WTC11 (cell line): ENCODE measurements at regions not wholly inside any gene's neighbourhood (a gene's known extent, or its start where the extent isn't known, plus 50 kb on each side); places are given as distances from the start of the nearest gene placed in this dataset.
A peak's percentile ranks its signal among the peaks of the same experiment; 100 is the strongest.

Experiments used
- ATAC-seq: fragments of 200-7000 bp; cut with Tn5 transposase; 2 replicates; pipeline ENCODE4 v1.10.0; 2021; ENCODE audit warnings: mild to moderate bottlenecking, moderate library complexity
- CTCF ChIA-PET: fragments of 300-600 bp; sonication (Branson Sonifier 250); formaldehyde crosslinking; loops from one replicate; lab custom pipeline; 2021; ENCODE audit warnings: antibody characterized with exemption; lab: Charles Lee
- POLR2A ChIA-PET: fragments of 350-600 bp; sonication (Branson Sonifier 250); formaldehyde crosslinking; loops from one replicate; lab custom pipeline; 2021; ENCODE audit warnings: antibody characterized with exemption; lab: Charles Lee
- DNase-seq: peaks from one replicate; pipeline ENCODE4 v3.0.0; 2021; ENCODE audit warnings: low spot score
- H3K27ac Mint-ChIP-seq: 2 replicates; pipeline ENCODE4 v1.8.0; 2021; ENCODE audit warnings: mixed read lengths
- H3K27me3 Mint-ChIP-seq: 2 replicates; pipeline ENCODE4 v1.8.0; 2021; ENCODE audit warnings: low read depth, mild to moderate bottlenecking, moderate library complexity, mixed read lengths
- H3K36me3 Mint-ChIP-seq: 2 replicates; pipeline ENCODE4 v1.8.0; 2021; ENCODE audit warnings: mixed read lengths
- H3K4me1 Mint-ChIP-seq: 2 replicates; pipeline ENCODE4 v1.8.0; 2022; ENCODE audit warnings: mixed read lengths
- H3K4me3 Mint-ChIP-seq: 2 replicates; pipeline ENCODE4 v1.8.0; 2021; ENCODE audit warnings: mild to moderate bottlenecking, moderate library complexity, mixed read lengths
- H3K9me3 Mint-ChIP-seq: 2 replicates; pipeline ENCODE4 v1.8.0; 2021; ENCODE audit warnings: mixed read lengths
- ATF1 ChIP-seq: sonication (generic); formaldehyde crosslinking; IDR thresholded peaks from 2 replicates; pipeline ENCODE4 v1.8.1; 2023; ENCODE audit warnings: mild to moderate bottlenecking, moderate library complexity, missing genetic modification reagents
- ATF6 ChIP-seq: sonication (generic); formaldehyde crosslinking; IDR thresholded peaks from 2 replicates; pipeline ENCODE4 v1.8.1; 2023; ENCODE audit warnings: mild to moderate bottlenecking, missing genetic modification reagents
- E2F1 ChIP-seq: sonication (generic); formaldehyde crosslinking; IDR thresholded peaks from 2 replicates; pipeline ENCODE4 v1.8.0; 2022; ENCODE audit warnings: mild to moderate bottlenecking, missing genetic modification reagents
- FOXP1 ChIP-seq: sonication (generic); formaldehyde crosslinking; IDR thresholded peaks from 2 replicates; pipeline ENCODE4 v1.8.0; 2022; ENCODE audit warnings: missing genetic modification reagents, mild to moderate bottlenecking, moderate library complexity, borderline replicate concordance
- JAZF1 ChIP-seq: fragments of 250-450 bp; sonication (Bioruptor Pico); IDR thresholded peaks from 2 replicates; pipeline ENCODE4 v1.9.0; 2021; ENCODE audit warnings: moderate library complexity, mild to moderate bottlenecking, inconsistent platforms
- MXD4 ChIP-seq: fragments of 250-450 bp; sonication (Bioruptor Pico); IDR thresholded peaks from 2 replicates; pipeline ENCODE4 v1.8.0; 2021; ENCODE audit warnings: mild to moderate bottlenecking, moderate library complexity, borderline replicate concordance
- NFATC4 ChIP-seq: fragments of 250-450 bp; sonication (Bioruptor Pico); IDR thresholded peaks from 2 replicates; pipeline ENCODE4 v1.9.0; 2021; ENCODE audit warnings: mild to moderate bottlenecking
- NR1H2 ChIP-seq: sonication (generic); formaldehyde crosslinking; IDR thresholded peaks from 2 replicates; pipeline ENCODE4 v1.9.0; 2021; ENCODE audit warnings: mild to moderate bottlenecking, moderate library complexity, missing genetic modification reagents
- NR2C2 ChIP-seq: sonication (generic); formaldehyde crosslinking; IDR thresholded peaks from 2 replicates; pipeline ENCODE4 v1.8.0; 2022; ENCODE audit warnings: mild to moderate bottlenecking, missing genetic modification reagents
- OVOL2 ChIP-seq: fragments of 250-450 bp; sonication (Bioruptor Pico); IDR thresholded peaks from 2 replicates; pipeline ENCODE4 v1.9.0; 2021; ENCODE audit warnings: mild to moderate bottlenecking, borderline replicate concordance
- RELA ChIP-seq: sonication (generic); formaldehyde crosslinking; IDR thresholded peaks from 2 replicates; pipeline ENCODE4 v1.8.1; 2022; ENCODE audit warnings: missing genetic modification reagents, mild to moderate bottlenecking, borderline replicate concordance
- RORB ChIP-seq: fragments of 250-450 bp; sonication (Bioruptor Pico); IDR thresholded peaks from 2 replicates; pipeline ENCODE4 v1.9.0; 2021; ENCODE audit warnings: mild to moderate bottlenecking
- TEAD1 ChIP-seq: sonication (generic); formaldehyde crosslinking; IDR thresholded peaks from 2 replicates; pipeline ENCODE4 v1.8.0; 2022; ENCODE audit warnings: mild to moderate bottlenecking, missing genetic modification reagents
- TP53 ChIP-seq: sonication (generic); formaldehyde crosslinking; IDR thresholded peaks from 2 replicates; pipeline ENCODE4 v1.8.1; 2023; ENCODE audit warnings: mild to moderate bottlenecking, missing genetic modification reagents
- ZNF219 ChIP-seq: sonication (generic); formaldehyde crosslinking; IDR thresholded peaks from 2 replicates; pipeline ENCODE4 v1.8.0; 2023; ENCODE audit warnings: missing genetic modification reagents, mild to moderate bottlenecking, borderline replicate concordance
- ZNF263 ChIP-seq: sonication (generic); formaldehyde crosslinking; IDR thresholded peaks from 2 replicates; pipeline ENCODE4 v1.8.1; 2022; ENCODE audit warnings: low read depth, mild to moderate bottlenecking, moderate library complexity, missing genetic modification reagents
- ZSCAN18 ChIP-seq: fragments of 250-450 bp; sonication (Bioruptor Pico); IDR thresholded peaks from 2 replicates; pipeline ENCODE4 v2.1.2; 2022; ENCODE audit warnings: mild to moderate bottlenecking, moderate library complexity
- TF ChIP-seq, protein P1 (sequence below): sonication (generic); formaldehyde crosslinking; IDR thresholded peaks from 2 replicates; pipeline ENCODE4 v1.8.1; 2022; ENCODE audit warnings: mild to moderate bottlenecking, missing genetic modification reagents, moderate library complexity, borderline replicate concordance
- TF ChIP-seq, protein P2 (sequence below): fragments of 250-450 bp; sonication (Bioruptor Pico); IDR thresholded peaks from 2 replicates; pipeline ENCODE4 v1.9.0; 2021; ENCODE audit warnings: mild to moderate bottlenecking, borderline replicate concordance
- TF ChIP-seq, protein P3 (sequence below): fragments of 250-450 bp; sonication (Bioruptor Pico); conservative IDR thresholded peaks from 2 replicates; pipeline ENCODE4 v1.9.0; 2021; ENCODE audit warnings: mild to moderate bottlenecking

- peaks cover 12% of the 10 kb centered on the region for H3K9me3 Mint-ChIP-seq
- ChIA-PET POLR2A (no interaction called here), CTCF (interaction anchor here (0.6 to 2.2 kb wide), 12 partner anchors 8 to 276 kb away, joined by 3 to 31 read pairs (median 4); no protein-coding TSS in a partner anchor)
- TF ChIP-seq FOXP1 (CRISPR knock-in tag): no peak
- TF ChIP-seq E2F1 (CRISPR knock-in tag): no peak
- TF ChIP-seq RORB (CRISPR knock-in tag): no peak
- TF ChIP-seq, protein P1, sequence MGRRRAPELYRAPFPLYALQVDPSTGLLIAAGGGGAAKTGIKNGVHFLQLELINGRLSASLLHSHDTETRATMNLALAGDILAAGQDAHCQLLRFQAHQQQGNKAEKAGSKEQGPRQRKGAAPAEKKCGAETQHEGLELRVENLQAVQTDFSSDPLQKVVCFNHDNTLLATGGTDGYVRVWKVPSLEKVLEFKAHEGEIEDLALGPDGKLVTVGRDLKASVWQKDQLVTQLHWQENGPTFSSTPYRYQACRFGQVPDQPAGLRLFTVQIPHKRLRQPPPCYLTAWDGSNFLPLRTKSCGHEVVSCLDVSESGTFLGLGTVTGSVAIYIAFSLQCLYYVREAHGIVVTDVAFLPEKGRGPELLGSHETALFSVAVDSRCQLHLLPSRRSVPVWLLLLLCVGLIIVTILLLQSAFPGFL: no peak
- TF ChIP-seq ATF6 (CRISPR knock-in tag): no peak
- TF ChIP-seq ATF1 (CRISPR knock-in tag): no peak
- no peak for TF ChIP-seq NR1H2 (CRISPR knock-in tag)
- TF ChIP-seq, protein P2, sequence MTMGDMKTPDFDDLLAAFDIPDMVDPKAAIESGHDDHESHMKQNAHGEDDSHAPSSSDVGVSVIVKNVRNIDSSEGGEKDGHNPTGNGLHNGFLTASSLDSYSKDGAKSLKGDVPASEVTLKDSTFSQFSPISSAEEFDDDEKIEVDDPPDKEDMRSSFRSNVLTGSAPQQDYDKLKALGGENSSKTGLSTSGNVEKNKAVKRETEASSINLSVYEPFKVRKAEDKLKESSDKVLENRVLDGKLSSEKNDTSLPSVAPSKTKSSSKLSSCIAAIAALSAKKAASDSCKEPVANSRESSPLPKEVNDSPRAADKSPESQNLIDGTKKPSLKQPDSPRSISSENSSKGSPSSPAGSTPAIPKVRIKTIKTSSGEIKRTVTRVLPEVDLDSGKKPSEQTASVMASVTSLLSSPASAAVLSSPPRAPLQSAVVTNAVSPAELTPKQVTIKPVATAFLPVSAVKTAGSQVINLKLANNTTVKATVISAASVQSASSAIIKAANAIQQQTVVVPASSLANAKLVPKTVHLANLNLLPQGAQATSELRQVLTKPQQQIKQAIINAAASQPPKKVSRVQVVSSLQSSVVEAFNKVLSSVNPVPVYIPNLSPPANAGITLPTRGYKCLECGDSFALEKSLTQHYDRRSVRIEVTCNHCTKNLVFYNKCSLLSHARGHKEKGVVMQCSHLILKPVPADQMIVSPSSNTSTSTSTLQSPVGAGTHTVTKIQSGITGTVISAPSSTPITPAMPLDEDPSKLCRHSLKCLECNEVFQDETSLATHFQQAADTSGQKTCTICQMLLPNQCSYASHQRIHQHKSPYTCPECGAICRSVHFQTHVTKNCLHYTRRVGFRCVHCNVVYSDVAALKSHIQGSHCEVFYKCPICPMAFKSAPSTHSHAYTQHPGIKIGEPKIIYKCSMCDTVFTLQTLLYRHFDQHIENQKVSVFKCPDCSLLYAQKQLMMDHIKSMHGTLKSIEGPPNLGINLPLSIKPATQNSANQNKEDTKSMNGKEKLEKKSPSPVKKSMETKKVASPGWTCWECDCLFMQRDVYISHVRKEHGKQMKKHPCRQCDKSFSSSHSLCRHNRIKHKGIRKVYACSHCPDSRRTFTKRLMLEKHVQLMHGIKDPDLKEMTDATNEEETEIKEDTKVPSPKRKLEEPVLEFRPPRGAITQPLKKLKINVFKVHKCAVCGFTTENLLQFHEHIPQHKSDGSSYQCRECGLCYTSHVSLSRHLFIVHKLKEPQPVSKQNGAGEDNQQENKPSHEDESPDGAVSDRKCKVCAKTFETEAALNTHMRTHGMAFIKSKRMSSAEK (CRISPR knock-in tag): no peak
- no peak for TF ChIP-seq NR2C2 (CRISPR knock-in tag)
- H3K4me1 Mint-ChIP-seq: 0 out of 2 replicates have a peak, but pooled peaks cover 4% of the 10 kb centered on the region
- H3K36me3 Mint-ChIP-seq: no peaks in the 10 kb centered on the region
- no peak overlapping the region for H3K4me3 Mint-ChIP-seq
- H3K27me3 Mint-ChIP-seq: no peaks in the 10 kb centered on the region
- H3K27ac Mint-ChIP-seq: no peak overlapping the region
- peak; percentile 39 for ATAC-seq
- DNase-seq: peak; percentile 30
Observed at GRCh38 chr3:135792174-135792573, 173.4 kb upstream of the PPP2R3A start.

DNA sequence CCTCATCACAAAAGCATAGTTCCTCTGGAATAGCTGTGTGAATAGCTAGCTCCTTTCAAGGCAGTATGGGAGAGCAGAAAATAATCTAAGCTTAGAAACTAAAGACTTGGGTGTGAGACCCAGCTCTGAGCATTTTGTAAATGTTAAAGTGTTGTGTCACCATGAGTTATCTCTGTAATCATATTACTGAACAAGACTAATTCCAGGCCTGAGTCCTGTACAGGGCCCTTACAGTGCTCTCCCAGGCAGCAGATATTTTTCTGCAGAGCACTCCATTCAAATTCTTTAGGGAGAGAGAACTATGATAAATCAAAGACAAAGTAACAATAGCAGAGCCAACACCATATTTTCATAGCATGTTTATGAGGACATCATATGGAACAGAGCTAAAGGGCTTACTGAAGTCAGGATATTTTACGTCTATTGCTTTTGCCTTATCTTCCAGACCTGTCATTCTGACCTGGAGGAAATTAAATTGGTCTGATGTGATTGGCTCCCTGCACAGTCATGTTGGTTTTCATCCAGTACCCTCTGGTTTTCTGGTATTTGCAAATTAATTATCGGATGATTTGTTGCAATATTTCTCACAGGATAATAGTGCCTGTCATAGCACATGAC is 172.6 kb upstream of the PPP2R3A start:
- no peak for TF ChIP-seq MXD4 (CRISPR knock-in tag)
- no peak for TF ChIP-seq TEAD1 (CRISPR knock-in tag)
- no peak for TF ChIP-seq NFATC4
- TF ChIP-seq ZNF263: no peak
- no peak for TF ChIP-seq OVOL2 (CRISPR knock-in tag)
- TF ChIP-seq RELA (CRISPR knock-in tag): no peak
- TF ChIP-seq ZNF219: no peak
- no peak for TF ChIP-seq RORB (CRISPR knock-in tag)
- TF ChIP-seq ZSCAN18 (CRISPR knock-in tag): no peak
- no peak for TF ChIP-seq TP53
- TF ChIP-seq, protein P3, sequence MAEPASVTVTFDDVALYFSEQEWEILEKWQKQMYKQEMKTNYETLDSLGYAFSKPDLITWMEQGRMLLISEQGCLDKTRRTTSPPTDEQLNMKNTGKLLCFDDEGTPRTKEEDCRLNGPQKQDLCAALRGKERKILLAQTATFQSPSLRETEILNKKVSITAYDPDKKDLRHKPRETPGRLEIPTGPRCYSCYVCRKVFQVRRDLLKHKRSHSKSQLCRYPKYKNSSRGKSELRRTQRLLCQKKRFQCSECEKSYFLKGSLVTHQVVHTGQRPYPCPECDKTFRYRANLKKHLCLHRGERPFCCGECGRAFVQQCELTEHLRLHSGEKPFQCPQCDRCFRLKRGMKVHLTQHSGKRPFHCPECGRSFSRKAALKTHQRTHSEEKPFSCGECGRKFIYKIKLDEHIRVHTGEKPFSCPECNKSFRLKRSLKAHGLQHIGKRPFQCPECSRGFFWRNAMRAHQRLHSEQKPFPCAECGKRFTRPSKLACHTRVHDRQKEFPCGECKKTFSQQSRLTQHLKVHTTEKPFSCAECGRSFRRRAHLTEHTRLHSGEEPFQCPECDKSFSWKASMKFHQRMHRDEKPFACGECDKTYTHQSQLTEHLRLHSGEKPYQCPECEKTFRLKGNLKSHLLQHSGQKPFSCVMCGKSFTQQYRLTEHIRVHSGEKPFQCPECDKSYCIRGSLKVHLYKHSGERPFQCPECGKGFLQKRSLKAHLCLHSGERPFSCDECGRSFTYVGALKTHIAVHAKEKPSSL (CRISPR knock-in tag): no peak
- TF ChIP-seq JAZF1 (CRISPR knock-in tag): no peak
- CTCF ChIA-PET: interaction anchor here (0.6 to 2.2 kb wide), 11 partner anchors 7 to 250 kb away, joined by 3 to 31 read pairs (median 3); no protein-coding TSS in a partner anchor
- Mint-ChIP-seq H3K4me3 (no peak overlapping the region), H3K36me3 (no peaks in the 10 kb centered on the region), H3K4me1 (0 out of 2 replicates have a peak, but pooled peaks cover 4% of the 10 kb centered on the region), H3K27me3 (no peaks in the 10 kb centered on the region), H3K9me3 (peaks cover 12% of the 10 kb centered on the region), H3K27ac (no peak overlapping the region)
- POLR2A ChIA-PET: no interaction called here
- no peak for ATAC-seq
- DNase-seq: no peak
